H9 (cell line): ENCODE measurements at regions not wholly inside any gene's neighbourhood (a gene's known extent, or its start where the extent isn't known, plus 50 kb on each side); places are given as distances from the start of the nearest gene placed in this dataset.

Source experiments
- DNase-seq: peaks from one replicate; pipeline ENCODE4 v3.0.0-alpha.2; 2017
- H2AFZ ChIP-seq: one replicate; pipeline ENCODE4 v1.6.1; 2013; ENCODE audit warnings: mild to moderate bottlenecking, low read length, control low read depth, moderate library complexity
- H2AK5ac ChIP-seq: 2 replicates; pipeline ENCODE4 v1.6.1; 2013; ENCODE audit warnings: low read length, control low read depth, mixed read lengths; ENCODE audit not compliant: insufficient read length
- H2BK120ac ChIP-seq: one replicate; pipeline ENCODE4 v1.6.1; 2013; ENCODE audit warnings: low read depth, mild to moderate bottlenecking, low read length, control low read depth, inconsistent platforms; ENCODE audit not compliant: poor library complexity, severe bottlenecking
- H2BK12ac ChIP-seq: 2 replicates; pipeline ENCODE4 v1.6.1; 2013; ENCODE audit warnings: low read length, control low read depth, mixed read lengths, low read depth; ENCODE audit not compliant: insufficient read length
- H2BK15ac ChIP-seq: 2 replicates; pipeline ENCODE4 v1.6.1; 2013; ENCODE audit warnings: low read depth, low read length, control low read depth
- H2BK20ac ChIP-seq: one replicate; pipeline ENCODE4 v1.6.1; 2013; ENCODE audit warnings: low read depth, mild to moderate bottlenecking, low read length, control low read depth, inconsistent platforms; ENCODE audit not compliant: poor library complexity, severe bottlenecking
- H2BK5ac ChIP-seq: 2 replicates; pipeline ENCODE4 v1.6.1; 2013; ENCODE audit warnings: low read length, control low read depth, mixed read lengths; ENCODE audit not compliant: insufficient read length
- H3K14ac ChIP-seq: 2 replicates; pipeline ENCODE4 v1.6.1; 2013; ENCODE audit warnings: low read length, control low read depth; ENCODE audit not compliant: insufficient read depth
- H3K18ac ChIP-seq: 2 replicates; pipeline ENCODE4 v1.6.1; 2013; ENCODE audit warnings: low read depth, mild to moderate bottlenecking, mixed read lengths, low read length, control low read depth; ENCODE audit not compliant: insufficient read length
- H3K23ac ChIP-seq: 2 replicates; pipeline ENCODE4 v1.6.1; 2013; ENCODE audit warnings: low read length, control low read depth, mixed read lengths, low read depth; ENCODE audit not compliant: insufficient read length
- H3K23me2 ChIP-seq: 2 replicates; pipeline ENCODE4 v1.6.1; 2013; ENCODE audit warnings: low read depth, mild to moderate bottlenecking, mixed read lengths, low read length, control low read depth; ENCODE audit not compliant: insufficient read length, poor library complexity, severe bottlenecking
- H3K27ac ChIP-seq: 2 replicates; pipeline ENCODE4 v1.5.1; 2013; ENCODE audit warnings: low read length, control low read depth, mixed read lengths, low read depth; ENCODE audit not compliant: insufficient read length
- H3K27me3 ChIP-seq: 2 replicates; pipeline ENCODE4 v1.6.1; 2013; ENCODE audit warnings: low read length, control low read depth, inconsistent platforms; ENCODE audit not compliant: insufficient read depth
- H3K4ac ChIP-seq: 2 replicates; pipeline ENCODE4 v1.6.1; 2013; ENCODE audit warnings: low read depth, mild to moderate bottlenecking, control low read depth, inconsistent platforms, low read length, moderate library complexity
- H3K4me1 ChIP-seq: 2 replicates; pipeline ENCODE4 v1.6.1; 2013; ENCODE audit warnings: low read length, control low read depth, inconsistent platforms; ENCODE audit not compliant: insufficient read depth
- H3K4me2 ChIP-seq: 2 replicates; pipeline ENCODE4 v1.6.1; 2013; ENCODE audit warnings: low read length, control low read depth, mixed read lengths; ENCODE audit not compliant: insufficient read length, insufficient read depth
- H3K56ac ChIP-seq: 2 replicates; pipeline ENCODE4 v1.6.1; 2013; ENCODE audit warnings: low read depth, mild to moderate bottlenecking, mixed read lengths, low read length, control low read depth; ENCODE audit not compliant: insufficient read length
- H3K79me1 ChIP-seq: 2 replicates; pipeline ENCODE4 v1.6.1; 2013; ENCODE audit warnings: low read depth, mild to moderate bottlenecking, moderate library complexity, low read length, control low read depth, inconsistent platforms; ENCODE audit not compliant: insufficient read depth, poor library complexity, severe bottlenecking
- H3K79me2 ChIP-seq: 2 replicates; pipeline ENCODE4 v1.6.1; 2013; ENCODE audit warnings: low read length, control low read depth, inconsistent platforms; ENCODE audit not compliant: insufficient read depth
- H3K9ac ChIP-seq: 2 replicates; pipeline ENCODE4 v1.6.1; 2013; ENCODE audit warnings: low read length, control low read depth, mixed read lengths; ENCODE audit not compliant: insufficient read length; ENCODE audit errors: extremely low read depth
- H3K9me3 ChIP-seq: one replicate; pipeline ENCODE4 v1.6.1; 2013; ENCODE audit warnings: low read depth, low read length, inconsistent platforms; ENCODE audit not compliant: control insufficient read depth
- H3T11ph ChIP-seq: one replicate; pipeline ENCODE4 v1.6.1; 2013; ENCODE audit warnings: mild to moderate bottlenecking, low read length, control low read depth, inconsistent platforms
- H4K20me1 ChIP-seq: one replicate; pipeline ENCODE4 v1.6.1; 2013; ENCODE audit not compliant: control insufficient read depth, insufficient read length, insufficient read depth
- H4K5ac ChIP-seq: 2 replicates; pipeline ENCODE4 v1.6.1; 2013; ENCODE audit warnings: low read depth, mild to moderate bottlenecking, mixed read lengths, low read length, control low read depth; ENCODE audit not compliant: insufficient read length
- H4K8ac ChIP-seq: replicated peaks from 2 replicates; pipeline ENCODE4 v1.6.1; 2013; ENCODE audit warnings: low read length, control low read depth, mixed read lengths, low read depth; ENCODE audit not compliant: insufficient read length
- H4K91ac ChIP-seq: 2 replicates; pipeline ENCODE4 v1.6.1; 2013; ENCODE audit warnings: low read depth, mild to moderate bottlenecking, moderate library complexity, mixed read lengths, low read length, control low read depth; ENCODE audit not compliant: insufficient read length
- H3K27ac Mint-ChIP-seq, 3 experiments: 2 replicates in 2 of 3; 3 replicates in 1 of 3; pipeline ENCODE4 v1.8.0; 2020 to 2021; ENCODE audit warnings: mixed read lengths in 3 of 3, mild to moderate bottlenecking in 1 of 3, moderate library complexity in 1 of 3
- H3K27me3 Mint-ChIP-seq: 2 replicates; pipeline ENCODE4 v1.8.0; 2021; ENCODE audit warnings: low read depth, mild to moderate bottlenecking, moderate library complexity, mixed read lengths
- H3K36me3 Mint-ChIP-seq, 3 experiments: 2 replicates in 2 of 3; 3 replicates in 1 of 3; pipeline ENCODE4 v1.8.0; 2020 to 2021; ENCODE audit warnings: low read depth in 3 of 3, mixed read lengths in 3 of 3; ENCODE audit not compliant: insufficient read depth in 1 of 3
- H3K4me1 Mint-ChIP-seq, 2 experiments: 2 replicates each; pipeline ENCODE4 v1.8.0; 2020; ENCODE audit warnings: mixed read lengths in 2 of 2
- H3K4me3 Mint-ChIP-seq, 2 experiments: 2 replicates in 1 of 2; 3 replicates in 1 of 2; pipeline ENCODE4 v1.8.0; 2020 to 2021; ENCODE audit warnings: mild to moderate bottlenecking in 2 of 2, mixed read lengths in 2 of 2, moderate library complexity in 1 of 2
- H3K9me3 Mint-ChIP-seq, 2 experiments: 2 replicates in 1 of 2; 3 replicates in 1 of 2; pipeline ENCODE4 v1.8.0; 2020; ENCODE audit warnings: mild to moderate bottlenecking in 2 of 2, mixed read lengths in 2 of 2, moderate library complexity in 1 of 2
- CTCF ChIP-seq: fragments of 200-600 bp; sonication (generic); conservative IDR thresholded peaks from 3 replicates; pipeline ENCODE4 v1.8.0; 2021; ENCODE audit warnings: antibody characterized with exemption, mild to moderate bottlenecking
- WGBS: extraction: QIAGEN DNeasy Blood & Tissue Kit; methylation state at CpG from one replicate; pipeline ENCODE4 v1.1.7; 2013; ENCODE audit warnings: missing lambda C conversion rate, low lambda C conversion rate, mixed read lengths; ENCODE audit not compliant: insufficient read length; ENCODE audit errors: extremely low coverage; 5-methylcytosine and 5-hydroxymethylcytosine counted together

GRCh38 chr7:153939177-153939576, 113.0 kb upstream of the DPP6 start:
- H4K8ac ChIP-seq = no peak overlapping the region
- no peak overlapping the region for H2BK120ac ChIP-seq
- H2BK20ac ChIP-seq = no peak overlapping the region
- H3K4ac ChIP-seq = no peak overlapping the region
- no peak overlapping the region for H3K4me2 ChIP-seq
- Mint-ChIP-seq H3K4me3 (no peak overlapping the region), H3K36me3 (peaks cover 3 to 49% (median 8%) of the 10 kb centered on the region in 3 experiments; a peak in 6 of 7 replicates), H3K9me3 (peaks cover 82 to 91% of the 10 kb centered on the region in 2 experiments), H3K27ac (no peak overlapping the region), H3K27me3 (peaks cover 2% of the 10 kb centered on the region), H3K4me1 (no peaks in the 10 kb centered on the region)
- no CpG with 5 or more reads among the region's 5 CpGs for WGBS
- no peak overlapping the region for H2BK12ac ChIP-seq
- H3T11ph ChIP-seq = no peak overlapping the region
- no peak overlapping the region for H3K56ac ChIP-seq
- no peak overlapping the region for H2AK5ac ChIP-seq
- no peak for TF ChIP-seq CTCF
- no peak overlapping the region for H4K91ac ChIP-seq
- H4K20me1 ChIP-seq = no peaks in the 10 kb centered on the region
- H3K27me3 ChIP-seq = no peaks in the 10 kb centered on the region
- no peak overlapping the region for H3K23ac ChIP-seq
- H3K4me1 ChIP-seq = 0 out of 2 replicates have a peak, but pooled peaks cover 2% of the 10 kb centered on the region
- DNase-seq = no peak
- no peaks in the 10 kb centered on the region for H3K23me2 ChIP-seq
- no peak overlapping the region for H3K27ac ChIP-seq
- H2BK5ac ChIP-seq = no peak overlapping the region
- H3K18ac ChIP-seq = no peak overlapping the region
- no peak overlapping the region for H3K14ac ChIP-seq
- no peaks in the 10 kb centered on the region for H3K79me1 ChIP-seq
- H2BK15ac ChIP-seq = no peak overlapping the region
- peaks cover 13% of the 10 kb centered on the region for H3K9me3 ChIP-seq
- H3K79me2 ChIP-seq = no peaks in the 10 kb centered on the region
- H2AFZ ChIP-seq = no peak overlapping the region
- H3K9ac ChIP-seq = no peak overlapping the region
- no peak overlapping the region for H4K5ac ChIP-seq
